Neutrophil (primary cell): ENCODE measurements at regions not wholly inside any gene's neighbourhood (a gene's known extent, or its start where the extent isn't known, plus 50 kb on each side); places are given as distances from the start of the nearest gene placed in this dataset.

Experiments
- H3K27ac ChIP-seq: fragments of 200-600 bp; sonication (generic); 2 replicates; pipeline ENCODE4 v1.5.1; 2016; ENCODE audit warnings: mild to moderate bottlenecking, moderate library complexity
- H3K27me3 ChIP-seq: fragments of 200-600 bp; sonication (generic); 2 replicates; pipeline ENCODE4 v1.6.0; 2016; ENCODE audit warnings: mild to moderate bottlenecking
- H3K36me3 ChIP-seq: fragments of 200-600 bp; sonication (generic); 2 replicates; pipeline ENCODE4 v1.5.1; 2017
- H3K4me1 ChIP-seq, 2 experiments: fragments of 200-600 bp in 1 of 2; sonication (generic) in 1 of 2; 1 replicate in 1 of 2; 2 replicates in 1 of 2; pipeline versions ENCODE4 v1.5.1 to v1.6.1; 2013 to 2016; ENCODE audit warnings: low read depth in 1 of 2, low read length in 1 of 2, mild to moderate bottlenecking in 1 of 2, moderate library complexity in 1 of 2; ENCODE audit not compliant: control insufficient read depth in 1 of 2, insufficient read depth in 1 of 2
- H3K4me3 ChIP-seq, 2 experiments: fragments of 200-600 bp in 1 of 2; sonication (generic) in 1 of 2; 1 replicate in 1 of 2; 2 replicates in 1 of 2; pipeline ENCODE4 v1.5.1; 2013 to 2016; ENCODE audit warnings: low read depth in 1 of 2, low read length in 1 of 2, mild to moderate bottlenecking in 1 of 2, moderate library complexity in 1 of 2
- H3K9me3 ChIP-seq: fragments of 200-600 bp; sonication (generic); 2 replicates; pipeline ENCODE4 v1.5.1; 2016
- CTCF ChIP-seq: fragments of 200-600 bp; sonication (generic); IDR thresholded peaks from 2 replicates; pipeline ENCODE4 v1.5.1; 2016; ENCODE audit warnings: antibody characterized with exemption

GRCh38 chr1:234706931-234707330, 97.0 kb upstream of the IRF2BP2 start:
- Histone ChIP-seq H3K27ac (no peak overlapping the region), H3K4me3 (no peak overlapping the region), H3K27me3 (no peaks in the 10 kb centered on the region), H3K4me1 (peaks cover 14 to 16% of the 10 kb centered on the region in 2 experiments), H3K9me3 (no peaks in the 10 kb centered on the region), H3K36me3 (no peaks in the 10 kb centered on the region)
- no peak for TF ChIP-seq CTCF

GRCh38 chr1:234706199-234706598, 96.2 kb upstream of the IRF2BP2 start:
- peaks cover 14 to 16% of the 10 kb centered on the region in 2 experiments for H3K4me1 ChIP-seq
- no peaks in the 10 kb centered on the region for H3K27me3 ChIP-seq
- H3K27ac ChIP-seq = no peak overlapping the region
- no peaks in the 10 kb centered on the region for H3K9me3 ChIP-seq
- H3K36me3 ChIP-seq = no peaks in the 10 kb centered on the region
- no peak for TF ChIP-seq CTCF
- H3K4me3 ChIP-seq = no peak overlapping the region

GRCh38 chr1:234705615-234706014, 95.6 kb upstream of the IRF2BP2 start:
- H3K9me3 ChIP-seq = no peaks in the 10 kb centered on the region
- no peak overlapping the region for H3K4me3 ChIP-seq
- no peaks in the 10 kb centered on the region for H3K27me3 ChIP-seq
- H3K36me3 ChIP-seq = no peaks in the 10 kb centered on the region
- H3K27ac ChIP-seq = no peak overlapping the region
- peaks cover 14 to 16% of the 10 kb centered on the region in 2 experiments for H3K4me1 ChIP-seq
- TF ChIP-seq CTCF = no peak

- Histone ChIP-seq H3K4me1 (peaks cover 6 to 9% of the 10 kb centered on the region in 2 experiments), H3K4me3 (no peak overlapping the region), H3K9me3 (no peaks in the 10 kb centered on the region), H3K27me3 (no peaks in the 10 kb centered on the region), H3K27ac (no peak overlapping the region), H3K36me3 (no peaks in the 10 kb centered on the region)
- no peak for TF ChIP-seq CTCF
These were observed 94.3 kb upstream of the IRF2BP2 start for GRCh38 chr1:234704106-234704887.

GRCh38 chr1:234702342-234703000, 92.5 kb upstream of the IRF2BP2 start:
- H3K4me1 ChIP-seq = peaks cover 4% of the 10 kb centered on the region in 2 experiments
- H3K9me3 ChIP-seq = no peaks in the 10 kb centered on the region
- H3K27ac ChIP-seq = no peak overlapping the region
- TF ChIP-seq CTCF = no peak
- H3K36me3 ChIP-seq = no peaks in the 10 kb centered on the region
- H3K27me3 ChIP-seq = no peaks in the 10 kb centered on the region
- H3K4me3 ChIP-seq = no peak overlapping the region
